Adrenal gland (tissue), 5 donors: ENCODE measurements at regions not wholly inside any gene's neighbourhood (a gene's known extent, or its start where the extent isn't known, plus 50 kb on each side); places are given as distances from the start of the nearest gene placed in this dataset.

Experiments
- CTCF ChIP-seq, 6 experiments: fragments of 450-650 bp in 4 of 6; fragments of 200-600 bp in 2 of 6; sonication (generic) in 1 of 6; IDR thresholded peaks; 1 replicate in 5 of 6; 2 replicates in 1 of 6; pipeline versions ENCODE4 v1.5.1 to v1.8.0; 2016 to 2021; ENCODE audit warnings: antibody characterized with exemption in 6 of 6, mild to moderate bottlenecking in 2 of 6, moderate library complexity in 1 of 6
- POLR2A ChIP-seq, 2 donors: fragments of 450-650 bp; IDR thresholded peaks; one replicate each; pipeline ENCODE4 v1.6.1; 2017; ENCODE audit warnings: antibody characterized with exemption in 2 of 2, mild to moderate bottlenecking in 2 of 2, moderate library complexity in 1 of 2
- donor health status: DM: no; HTN: no; CAD: no.

GRCh38 chr10:10196701-10197100, 821.0 kb upstream of the CELF2 start:
- TF ChIP-seq CTCF (IDR thresholded peaks at IDR 0.05) (no peak), POLR2A (IDR thresholded peaks at IDR 0.05) (no peak)
